SU-DHL-6 (cell line): ENCODE measurements at regions not wholly inside any gene's neighbourhood (a gene's known extent, or its start where the extent isn't known, plus 50 kb on each side); places are given as distances from the start of the nearest gene placed in this dataset.

ENCODE experiments used
- EZH2phosphoT487 ChIP-seq: fragments of 200-600 bp; sonication (generic), shearing (Covaris generic); conservative IDR thresholded peaks from 2 replicates; pipeline ENCODE4 v1.6.1; 2018; ENCODE audit warnings: mild to moderate bottlenecking, antibody characterized with exemption, low read length, moderate library complexity, mixed read lengths
- TF ChIP-seq, protein P1 (sequence below): fragments of 200-600 bp; sonication (generic); IDR thresholded peaks from one replicate; pipeline ENCODE4 v1.5.1; 2017; ENCODE audit warnings: antibody characterized with exemption, mild to moderate bottlenecking, low read length, moderate library complexity; ENCODE audit not compliant: insufficient read depth, poor library complexity, severe bottlenecking

- TF ChIP-seq, protein P1, sequence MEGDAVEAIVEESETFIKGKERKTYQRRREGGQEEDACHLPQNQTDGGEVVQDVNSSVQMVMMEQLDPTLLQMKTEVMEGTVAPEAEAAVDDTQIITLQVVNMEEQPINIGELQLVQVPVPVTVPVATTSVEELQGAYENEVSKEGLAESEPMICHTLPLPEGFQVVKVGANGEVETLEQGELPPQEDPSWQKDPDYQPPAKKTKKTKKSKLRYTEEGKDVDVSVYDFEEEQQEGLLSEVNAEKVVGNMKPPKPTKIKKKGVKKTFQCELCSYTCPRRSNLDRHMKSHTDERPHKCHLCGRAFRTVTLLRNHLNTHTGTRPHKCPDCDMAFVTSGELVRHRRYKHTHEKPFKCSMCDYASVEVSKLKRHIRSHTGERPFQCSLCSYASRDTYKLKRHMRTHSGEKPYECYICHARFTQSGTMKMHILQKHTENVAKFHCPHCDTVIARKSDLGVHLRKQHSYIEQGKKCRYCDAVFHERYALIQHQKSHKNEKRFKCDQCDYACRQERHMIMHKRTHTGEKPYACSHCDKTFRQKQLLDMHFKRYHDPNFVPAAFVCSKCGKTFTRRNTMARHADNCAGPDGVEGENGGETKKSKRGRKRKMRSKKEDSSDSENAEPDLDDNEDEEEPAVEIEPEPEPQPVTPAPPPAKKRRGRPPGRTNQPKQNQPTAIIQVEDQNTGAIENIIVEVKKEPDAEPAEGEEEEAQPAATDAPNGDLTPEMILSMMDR: no peak
- no peak for TF ChIP-seq EZH2phosphoT487
These were observed 80.6 kb upstream of the DHX15 start for GRCh38 chr4:24664956-24665355.
